ENCODE measurements at regions not wholly inside any gene's neighbourhood (a gene's known extent, or its start where the extent isn't known, plus 50 kb on each side); places are given as distances from the start of the nearest gene placed in this dataset.

GRCh38 chr2:173681881-173682650 lies 283.1 kb downstream of the SP3 start:
- Histone ChIP-seq H3K36me3 (ENCODE audit: insufficient read depth, low read length) (no peaks in the 10 kb centered on the region), H3K27me3 (ENCODE audit: control insufficient read depth in 1 of 2, insufficient read depth in 2 of 2, low read length in 2 of 2) (no peaks in the 10 kb centered on the region), H3K4me3 (ENCODE audit: low read depth in 1 of 2, low read length in 2 of 2) (no peak overlapping the region), H3K9me3 (ENCODE audit: low read length) (no peaks in the 10 kb centered on the region), H3K27ac (ENCODE audit: low read depth, low read length) (no peak overlapping the region), H3K4me1 (ENCODE audit: insufficient read depth, low read length) (no peaks in the 10 kb centered on the region), H3K9ac (ENCODE audit: low read length) (no peak overlapping the region)

GRCh38 chr2:173684896-173685459 lies 280.2 kb downstream of the SP3 start:
- no peak overlapping the region for H3K27ac ChIP-seq (ENCODE audit: low read depth, low read length)
- no peak overlapping the region for H3K9ac ChIP-seq (ENCODE audit: low read length)
- no peaks in the 10 kb centered on the region for H3K36me3 ChIP-seq (ENCODE audit: insufficient read depth, low read length)

GRCh38 chr2:173690349-173690748 lies 274.8 kb downstream of the SP3 start:
- Histone ChIP-seq H3K27ac (ENCODE audit: low read depth, low read length) (no peak overlapping the region), H3K4me3 (ENCODE audit: low read depth in 1 of 2, low read length in 2 of 2) (no peak overlapping the region), H3K4me1 (ENCODE audit: insufficient read depth, low read length) (no peaks in the 10 kb centered on the region), H3K9ac (ENCODE audit: low read length) (no peak overlapping the region), H3K9me3 (ENCODE audit: low read length) (no peaks in the 10 kb centered on the region), H3K27me3 (ENCODE audit: control insufficient read depth in 1 of 2, insufficient read depth in 2 of 2, low read length in 2 of 2) (no peaks in the 10 kb centered on the region), H3K36me3 (ENCODE audit: insufficient read depth, low read length) (no peaks in the 10 kb centered on the region)

More at GRCh38 chr2:173684896-173685459, 280.2 kb downstream of the SP3 start:
- Histone ChIP-seq H3K9me3 (ENCODE audit: low read length) (no peaks in the 10 kb centered on the region), H3K27me3 (ENCODE audit: control insufficient read depth in 1 of 2, insufficient read depth in 2 of 2, low read length in 2 of 2) (no peaks in the 10 kb centered on the region), H3K4me1 (ENCODE audit: insufficient read depth, low read length) (no peaks in the 10 kb centered on the region), H3K4me3 (ENCODE audit: low read depth in 1 of 2, low read length in 2 of 2) (no peak overlapping the region)

- H3K36me3 ChIP-seq (ENCODE audit: insufficient read depth, low read length): no peaks in the 10 kb centered on the region
- H3K4me1 ChIP-seq (ENCODE audit: insufficient read depth, low read length): no peaks in the 10 kb centered on the region
- H3K9me3 ChIP-seq (ENCODE audit: low read length): no peaks in the 10 kb centered on the region
- H3K9ac ChIP-seq (ENCODE audit: low read length): no peak overlapping the region
- H3K4me3 ChIP-seq (ENCODE audit: low read depth in 1 of 2, low read length in 2 of 2): no peak overlapping the region
- no peak overlapping the region for H3K27ac ChIP-seq (ENCODE audit: low read depth, low read length)
- H3K27me3 ChIP-seq (ENCODE audit: control insufficient read depth in 1 of 2, insufficient read depth in 2 of 2, low read length in 2 of 2): no peaks in the 10 kb centered on the region
Measured at GRCh38 chr2:173692068-173692467, 273.1 kb downstream of the SP3 start.

GRCh38 chr2:173693044-173693589 lies 272.1 kb downstream of the SP3 start:
- Histone ChIP-seq H3K9me3 (ENCODE audit: low read length) (no peaks in the 10 kb centered on the region), H3K27me3 (ENCODE audit: control insufficient read depth in 1 of 2, insufficient read depth in 2 of 2, low read length in 2 of 2) (no peaks in the 10 kb centered on the region), H3K4me1 (ENCODE audit: insufficient read depth, low read length) (no peaks in the 10 kb centered on the region), H3K4me3 (ENCODE audit: low read depth in 1 of 2, low read length in 2 of 2) (no peak overlapping the region), H3K9ac (ENCODE audit: low read length) (no peak overlapping the region), H3K36me3 (ENCODE audit: insufficient read depth, low read length) (no peaks in the 10 kb centered on the region), H3K27ac (ENCODE audit: low read depth, low read length) (no peak overlapping the region)

- H3K9ac ChIP-seq (ENCODE audit: low read length): no peak overlapping the region
- H3K9me3 ChIP-seq (ENCODE audit: low read length): no peaks in the 10 kb centered on the region
- no peak overlapping the region for H3K27ac ChIP-seq (ENCODE audit: low read depth, low read length)
- H3K4me1 ChIP-seq (ENCODE audit: insufficient read depth, low read length): no peaks in the 10 kb centered on the region
- H3K36me3 ChIP-seq (ENCODE audit: insufficient read depth, low read length): no peaks in the 10 kb centered on the region
- H3K4me3 ChIP-seq (ENCODE audit: low read depth in 1 of 2, low read length in 2 of 2): no peak overlapping the region
- no peaks in the 10 kb centered on the region for H3K27me3 ChIP-seq (ENCODE audit: control insufficient read depth in 1 of 2, insufficient read depth in 2 of 2, low read length in 2 of 2)
Measured at GRCh38 chr2:173696274-173696673, 268.9 kb downstream of the SP3 start.

- Histone ChIP-seq H3K9ac (ENCODE audit: low read length) (no peak overlapping the region), H3K36me3 (ENCODE audit: insufficient read depth, low read length) (no peaks in the 10 kb centered on the region), H3K27ac (ENCODE audit: low read depth, low read length) (no peak overlapping the region), H3K4me1 (ENCODE audit: insufficient read depth, low read length) (no peaks in the 10 kb centered on the region), H3K9me3 (ENCODE audit: low read length) (no peaks in the 10 kb centered on the region), H3K27me3 (ENCODE audit: control insufficient read depth in 1 of 2, insufficient read depth in 2 of 2, low read length in 2 of 2) (no peaks in the 10 kb centered on the region), H3K4me3 (ENCODE audit: low read depth in 1 of 2, low read length in 2 of 2) (no peak overlapping the region)
Measured at GRCh38 chr2:173697929-173698328, 267.2 kb downstream of the SP3 start.

- no peaks in the 10 kb centered on the region for H3K4me1 ChIP-seq (ENCODE audit: insufficient read depth, low read length)
- H3K9me3 ChIP-seq (ENCODE audit: low read length): no peaks in the 10 kb centered on the region
- H3K4me3 ChIP-seq (ENCODE audit: low read depth in 1 of 2, low read length in 2 of 2): no peak overlapping the region
- no peak overlapping the region for H3K27ac ChIP-seq (ENCODE audit: low read depth, low read length)
- H3K27me3 ChIP-seq (ENCODE audit: control insufficient read depth in 1 of 2, insufficient read depth in 2 of 2, low read length in 2 of 2): no peaks in the 10 kb centered on the region
- H3K36me3 ChIP-seq (ENCODE audit: insufficient read depth, low read length): no peaks in the 10 kb centered on the region
- no peak overlapping the region for H3K9ac ChIP-seq (ENCODE audit: low read length)
Measured at GRCh38 chr2:173705656-173706055, 259.5 kb downstream of the SP3 start.

- H3K4me1 ChIP-seq (ENCODE audit: insufficient read depth, low read length): no peaks in the 10 kb centered on the region
- H3K27me3 ChIP-seq (ENCODE audit: control insufficient read depth in 1 of 2, insufficient read depth in 2 of 2, low read length in 2 of 2): no peaks in the 10 kb centered on the region
- H3K9ac ChIP-seq (ENCODE audit: low read length): no peak overlapping the region
- no peak overlapping the region for H3K4me3 ChIP-seq (ENCODE audit: low read depth in 1 of 2, low read length in 2 of 2)
- no peak overlapping the region for H3K27ac ChIP-seq (ENCODE audit: low read depth, low read length)
- no peaks in the 10 kb centered on the region for H3K36me3 ChIP-seq (ENCODE audit: insufficient read depth, low read length)
- no peaks in the 10 kb centered on the region for H3K9me3 ChIP-seq (ENCODE audit: low read length)
Measured at GRCh38 chr2:173706936-173707335, 258.2 kb downstream of the SP3 start.

GRCh38 chr2:173708806-173709205 lies 256.4 kb downstream of the SP3 start:
- no peaks in the 10 kb centered on the region for H3K4me1 ChIP-seq (ENCODE audit: insufficient read depth, low read length)
- no peaks in the 10 kb centered on the region for H3K9me3 ChIP-seq (ENCODE audit: low read length)
- no peak overlapping the region for H3K9ac ChIP-seq (ENCODE audit: low read length)
- no peaks in the 10 kb centered on the region for H3K27me3 ChIP-seq (ENCODE audit: control insufficient read depth in 1 of 2, insufficient read depth in 2 of 2, low read length in 2 of 2)
- no peak overlapping the region for H3K4me3 ChIP-seq (ENCODE audit: low read depth in 1 of 2, low read length in 2 of 2)
- H3K36me3 ChIP-seq (ENCODE audit: insufficient read depth, low read length): no peaks in the 10 kb centered on the region
- H3K27ac ChIP-seq (ENCODE audit: low read depth, low read length): no peak overlapping the region

GRCh38 chr2:173711816-173712215 lies 253.4 kb downstream of the SP3 start:
- Histone ChIP-seq H3K4me3 (ENCODE audit: low read depth in 1 of 2, low read length in 2 of 2) (no peak overlapping the region), H3K36me3 (ENCODE audit: insufficient read depth, low read length) (no peaks in the 10 kb centered on the region), H3K9me3 (ENCODE audit: low read length) (no peaks in the 10 kb centered on the region), H3K27ac (ENCODE audit: low read depth, low read length) (no peak overlapping the region), H3K27me3 (ENCODE audit: control insufficient read depth in 1 of 2, insufficient read depth in 2 of 2, low read length in 2 of 2) (no peaks in the 10 kb centered on the region), H3K4me1 (ENCODE audit: insufficient read depth, low read length) (no peaks in the 10 kb centered on the region), H3K9ac (ENCODE audit: low read length) (no peak overlapping the region)
